ENCODE measurements at regions not wholly inside any gene's neighbourhood (a gene's known extent, or its start where the extent isn't known, plus 50 kb on each side); places are given as distances from the start of the nearest gene placed in this dataset.

GRCh38 chr3:190227064-190227463, 95.2 kb downstream of the CLDN1 start:
- no peak for TF ChIP-seq CTCF (IDR thresholded peaks at IDR 0.05; ENCODE audit: low read depth, low read length)
- no peak overlapping the region for H3K4me3 ChIP-seq (ENCODE audit: low read depth, low read length)

- TF ChIP-seq CTCF (IDR thresholded peaks at IDR 0.05; ENCODE audit: low read depth, low read length): peak; percentile 29; the same call in 1 of the 2 replicates
- no peak overlapping the region for H3K4me3 ChIP-seq (ENCODE audit: low read depth, low read length)
Observed at GRCh38 chr3:190224863-190225692, 97.2 kb downstream of the CLDN1 start.

GRCh38 chr3:190224456-190224855, 97.8 kb downstream of the CLDN1 start:
- no peak overlapping the region for H3K4me3 ChIP-seq (ENCODE audit: low read depth, low read length)
- no peak for TF ChIP-seq CTCF (IDR thresholded peaks at IDR 0.05; ENCODE audit: low read depth, low read length)

GRCh38 chr3:190222916-190223315, 99.3 kb downstream of the CLDN1 start:
- H3K4me3 ChIP-seq (ENCODE audit: low read depth, low read length): no peak overlapping the region
- no peak for TF ChIP-seq CTCF (IDR thresholded peaks at IDR 0.05; ENCODE audit: low read depth, low read length)

GRCh38 chr3:190222360-190222759, 99.9 kb downstream of the CLDN1 start:
- no peak overlapping the region for H3K4me3 ChIP-seq (ENCODE audit: low read depth, low read length)
- TF ChIP-seq CTCF (IDR thresholded peaks at IDR 0.05; ENCODE audit: low read depth, low read length): no peak

GRCh38 chr3:190220362-190220761, 99.7 kb upstream of the P3H2 start:
- H3K4me3 ChIP-seq (ENCODE audit: low read depth, low read length): no peak overlapping the region
- TF ChIP-seq CTCF (IDR thresholded peaks at IDR 0.05; ENCODE audit: low read depth, low read length): no peak

DNA sequence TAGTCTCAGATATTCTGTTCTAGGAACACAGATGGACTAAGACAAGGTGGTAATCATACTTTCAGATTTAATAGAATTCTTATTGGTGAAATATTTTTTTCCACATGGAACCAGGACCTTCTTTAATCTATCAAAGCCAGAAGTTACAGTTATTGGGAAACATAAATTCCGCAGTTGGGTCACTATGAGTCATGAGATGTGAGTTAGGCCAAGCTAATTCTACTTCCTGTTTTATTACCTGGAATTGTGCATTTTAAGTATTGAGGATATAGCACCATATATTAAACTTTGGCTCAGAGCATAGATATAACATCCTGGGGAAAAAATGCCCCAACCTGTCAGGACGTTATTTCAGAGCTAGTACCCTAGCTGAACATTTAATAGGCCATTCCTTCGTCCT, 96.4 kb upstream of the P3H2 start:
- no peak overlapping the region for H3K4me3 ChIP-seq (ENCODE audit: low read depth, low read length)
- no peak for TF ChIP-seq CTCF (IDR thresholded peaks at IDR 0.05; ENCODE audit: low read depth, low read length)
